H9 (cell line): ENCODE measurements at regions not wholly inside any gene's neighbourhood (a gene's known extent, or its start where the extent isn't known, plus 50 kb on each side); places are given as distances from the start of the nearest gene placed in this dataset.

Experiments
- DNase-seq: peaks from one replicate; pipeline ENCODE4 v3.0.0-alpha.2; 2017
- H2AFZ ChIP-seq: one replicate; pipeline ENCODE4 v1.6.1; 2013; ENCODE audit warnings: mild to moderate bottlenecking, low read length, control low read depth, moderate library complexity
- H2AK5ac ChIP-seq: 2 replicates; pipeline ENCODE4 v1.6.1; 2013; ENCODE audit warnings: low read length, control low read depth, mixed read lengths; ENCODE audit not compliant: insufficient read length
- H2BK120ac ChIP-seq: one replicate; pipeline ENCODE4 v1.6.1; 2013; ENCODE audit warnings: low read depth, mild to moderate bottlenecking, low read length, control low read depth, inconsistent platforms; ENCODE audit not compliant: poor library complexity, severe bottlenecking
- H2BK12ac ChIP-seq: 2 replicates; pipeline ENCODE4 v1.6.1; 2013; ENCODE audit warnings: low read length, control low read depth, mixed read lengths, low read depth; ENCODE audit not compliant: insufficient read length
- H2BK15ac ChIP-seq: 2 replicates; pipeline ENCODE4 v1.6.1; 2013; ENCODE audit warnings: low read depth, low read length, control low read depth
- H2BK20ac ChIP-seq: one replicate; pipeline ENCODE4 v1.6.1; 2013; ENCODE audit warnings: low read depth, mild to moderate bottlenecking, low read length, control low read depth, inconsistent platforms; ENCODE audit not compliant: poor library complexity, severe bottlenecking
- H2BK5ac ChIP-seq: 2 replicates; pipeline ENCODE4 v1.6.1; 2013; ENCODE audit warnings: low read length, control low read depth, mixed read lengths; ENCODE audit not compliant: insufficient read length
- H3K14ac ChIP-seq: 2 replicates; pipeline ENCODE4 v1.6.1; 2013; ENCODE audit warnings: low read length, control low read depth; ENCODE audit not compliant: insufficient read depth
- H3K18ac ChIP-seq: 2 replicates; pipeline ENCODE4 v1.6.1; 2013; ENCODE audit warnings: low read depth, mild to moderate bottlenecking, mixed read lengths, low read length, control low read depth; ENCODE audit not compliant: insufficient read length
- H3K23ac ChIP-seq: 2 replicates; pipeline ENCODE4 v1.6.1; 2013; ENCODE audit warnings: low read length, control low read depth, mixed read lengths, low read depth; ENCODE audit not compliant: insufficient read length
- H3K23me2 ChIP-seq: 2 replicates; pipeline ENCODE4 v1.6.1; 2013; ENCODE audit warnings: low read depth, mild to moderate bottlenecking, mixed read lengths, low read length, control low read depth; ENCODE audit not compliant: insufficient read length, poor library complexity, severe bottlenecking
- H3K27ac ChIP-seq: 2 replicates; pipeline ENCODE4 v1.5.1; 2013; ENCODE audit warnings: low read length, control low read depth, mixed read lengths, low read depth; ENCODE audit not compliant: insufficient read length
- H3K27me3 ChIP-seq: 2 replicates; pipeline ENCODE4 v1.6.1; 2013; ENCODE audit warnings: low read length, control low read depth, inconsistent platforms; ENCODE audit not compliant: insufficient read depth
- H3K4ac ChIP-seq: 2 replicates; pipeline ENCODE4 v1.6.1; 2013; ENCODE audit warnings: low read depth, mild to moderate bottlenecking, control low read depth, inconsistent platforms, low read length, moderate library complexity
- H3K4me1 ChIP-seq: 2 replicates; pipeline ENCODE4 v1.6.1; 2013; ENCODE audit warnings: low read length, control low read depth, inconsistent platforms; ENCODE audit not compliant: insufficient read depth
- H3K4me2 ChIP-seq: 2 replicates; pipeline ENCODE4 v1.6.1; 2013; ENCODE audit warnings: low read length, control low read depth, mixed read lengths; ENCODE audit not compliant: insufficient read length, insufficient read depth
- H3K56ac ChIP-seq: 2 replicates; pipeline ENCODE4 v1.6.1; 2013; ENCODE audit warnings: low read depth, mild to moderate bottlenecking, mixed read lengths, low read length, control low read depth; ENCODE audit not compliant: insufficient read length
- H3K79me1 ChIP-seq: 2 replicates; pipeline ENCODE4 v1.6.1; 2013; ENCODE audit warnings: low read depth, mild to moderate bottlenecking, moderate library complexity, low read length, control low read depth, inconsistent platforms; ENCODE audit not compliant: insufficient read depth, poor library complexity, severe bottlenecking
- H3K79me2 ChIP-seq: 2 replicates; pipeline ENCODE4 v1.6.1; 2013; ENCODE audit warnings: low read length, control low read depth, inconsistent platforms; ENCODE audit not compliant: insufficient read depth
- H3K9ac ChIP-seq: 2 replicates; pipeline ENCODE4 v1.6.1; 2013; ENCODE audit warnings: low read length, control low read depth, mixed read lengths; ENCODE audit not compliant: insufficient read length; ENCODE audit errors: extremely low read depth
- H3K9me3 ChIP-seq: one replicate; pipeline ENCODE4 v1.6.1; 2013; ENCODE audit warnings: low read depth, low read length, inconsistent platforms; ENCODE audit not compliant: control insufficient read depth
- H3T11ph ChIP-seq: one replicate; pipeline ENCODE4 v1.6.1; 2013; ENCODE audit warnings: mild to moderate bottlenecking, low read length, control low read depth, inconsistent platforms
- H4K20me1 ChIP-seq: one replicate; pipeline ENCODE4 v1.6.1; 2013; ENCODE audit not compliant: control insufficient read depth, insufficient read length, insufficient read depth
- H4K5ac ChIP-seq: 2 replicates; pipeline ENCODE4 v1.6.1; 2013; ENCODE audit warnings: low read depth, mild to moderate bottlenecking, mixed read lengths, low read length, control low read depth; ENCODE audit not compliant: insufficient read length
- H4K8ac ChIP-seq: replicated peaks from 2 replicates; pipeline ENCODE4 v1.6.1; 2013; ENCODE audit warnings: low read length, control low read depth, mixed read lengths, low read depth; ENCODE audit not compliant: insufficient read length
- H4K91ac ChIP-seq: 2 replicates; pipeline ENCODE4 v1.6.1; 2013; ENCODE audit warnings: low read depth, mild to moderate bottlenecking, moderate library complexity, mixed read lengths, low read length, control low read depth; ENCODE audit not compliant: insufficient read length
- H3K27ac Mint-ChIP-seq, 3 experiments: 2 replicates in 2 of 3; 3 replicates in 1 of 3; pipeline ENCODE4 v1.8.0; 2020 to 2021; ENCODE audit warnings: mixed read lengths in 3 of 3, mild to moderate bottlenecking in 1 of 3, moderate library complexity in 1 of 3
- H3K27me3 Mint-ChIP-seq: 2 replicates; pipeline ENCODE4 v1.8.0; 2021; ENCODE audit warnings: low read depth, mild to moderate bottlenecking, moderate library complexity, mixed read lengths
- H3K36me3 Mint-ChIP-seq, 3 experiments: 2 replicates in 2 of 3; 3 replicates in 1 of 3; pipeline ENCODE4 v1.8.0; 2020 to 2021; ENCODE audit warnings: low read depth in 3 of 3, mixed read lengths in 3 of 3; ENCODE audit not compliant: insufficient read depth in 1 of 3
- H3K4me1 Mint-ChIP-seq, 2 experiments: 2 replicates each; pipeline ENCODE4 v1.8.0; 2020; ENCODE audit warnings: mixed read lengths in 2 of 2
- H3K4me3 Mint-ChIP-seq, 2 experiments: 2 replicates in 1 of 2; 3 replicates in 1 of 2; pipeline ENCODE4 v1.8.0; 2020 to 2021; ENCODE audit warnings: mild to moderate bottlenecking in 2 of 2, mixed read lengths in 2 of 2, moderate library complexity in 1 of 2
- H3K9me3 Mint-ChIP-seq, 2 experiments: 2 replicates in 1 of 2; 3 replicates in 1 of 2; pipeline ENCODE4 v1.8.0; 2020; ENCODE audit warnings: mild to moderate bottlenecking in 2 of 2, mixed read lengths in 2 of 2, moderate library complexity in 1 of 2
- TF ChIP-seq, protein P1 (sequence below): fragments of 200-600 bp; sonication (generic); conservative IDR thresholded peaks from 3 replicates; pipeline ENCODE4 v1.8.0; 2021; ENCODE audit warnings: antibody characterized with exemption, mild to moderate bottlenecking

GRCh38 chr21:27805696-27806095, 838.8 kb upstream of the ADAMTS5 start:
- H4K5ac ChIP-seq, result no peak overlapping the region
- no peak overlapping the region for H2BK5ac ChIP-seq
- H3K4me2 ChIP-seq, result no peak overlapping the region
- no peak overlapping the region for H3K27ac Mint-ChIP-seq
- H2BK120ac ChIP-seq, result no peak overlapping the region
- no peak overlapping the region for H4K8ac ChIP-seq
- no peaks in the 10 kb centered on the region for H3K27me3 ChIP-seq
- no peak overlapping the region for H3K27ac ChIP-seq
- H3K4me3 Mint-ChIP-seq, result no peak overlapping the region
- no peaks in the 10 kb centered on the region for H3K9me3 Mint-ChIP-seq
- no peak overlapping the region for H3K23ac ChIP-seq
- no peak overlapping the region for H3K56ac ChIP-seq
- H2AK5ac ChIP-seq, result no peak overlapping the region
- no peak overlapping the region for H2AFZ ChIP-seq
- no peaks in the 10 kb centered on the region for H3K9me3 ChIP-seq
- H4K20me1 ChIP-seq, result no peaks in the 10 kb centered on the region
- H2BK12ac ChIP-seq, result no peak overlapping the region
- H3K4ac ChIP-seq, result no peak overlapping the region
- H3K79me1 ChIP-seq, result no peaks in the 10 kb centered on the region
- no peak overlapping the region for H2BK20ac ChIP-seq
- TF ChIP-seq, protein P1, sequence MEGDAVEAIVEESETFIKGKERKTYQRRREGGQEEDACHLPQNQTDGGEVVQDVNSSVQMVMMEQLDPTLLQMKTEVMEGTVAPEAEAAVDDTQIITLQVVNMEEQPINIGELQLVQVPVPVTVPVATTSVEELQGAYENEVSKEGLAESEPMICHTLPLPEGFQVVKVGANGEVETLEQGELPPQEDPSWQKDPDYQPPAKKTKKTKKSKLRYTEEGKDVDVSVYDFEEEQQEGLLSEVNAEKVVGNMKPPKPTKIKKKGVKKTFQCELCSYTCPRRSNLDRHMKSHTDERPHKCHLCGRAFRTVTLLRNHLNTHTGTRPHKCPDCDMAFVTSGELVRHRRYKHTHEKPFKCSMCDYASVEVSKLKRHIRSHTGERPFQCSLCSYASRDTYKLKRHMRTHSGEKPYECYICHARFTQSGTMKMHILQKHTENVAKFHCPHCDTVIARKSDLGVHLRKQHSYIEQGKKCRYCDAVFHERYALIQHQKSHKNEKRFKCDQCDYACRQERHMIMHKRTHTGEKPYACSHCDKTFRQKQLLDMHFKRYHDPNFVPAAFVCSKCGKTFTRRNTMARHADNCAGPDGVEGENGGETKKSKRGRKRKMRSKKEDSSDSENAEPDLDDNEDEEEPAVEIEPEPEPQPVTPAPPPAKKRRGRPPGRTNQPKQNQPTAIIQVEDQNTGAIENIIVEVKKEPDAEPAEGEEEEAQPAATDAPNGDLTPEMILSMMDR, result no peak
- no peaks in the 10 kb centered on the region; the same call in 1 of the 2 replicates for H3K4me1 ChIP-seq
- H4K91ac ChIP-seq, result no peak overlapping the region
- no peak for DNase-seq
- no peak overlapping the region for H3K14ac ChIP-seq
- no peaks in the 10 kb centered on the region for H3K79me2 ChIP-seq
- H3K27me3 Mint-ChIP-seq, result no peaks in the 10 kb centered on the region
- no peak overlapping the region for H3K18ac ChIP-seq
- no peak overlapping the region for H2BK15ac ChIP-seq
- H3K36me3 Mint-ChIP-seq, result no peaks in the 10 kb centered on the region; a peak in 1 of 7 replicates
- H3K9ac ChIP-seq, result no peak overlapping the region
- H3K4me1 Mint-ChIP-seq, result peaks cover 3 to 5% of the 10 kb centered on the region in 2 experiments; a peak in 2 of 4 replicates
- no peaks in the 10 kb centered on the region for H3K23me2 ChIP-seq
- H3T11ph ChIP-seq, result no peak overlapping the region
